Stimulated activated effector memory CD8-positive, alpha-beta T cell treated with anti-CD3 and anti-CD28 coated beads, Interleukin-12 subunit alpha, Interleukin-12 subunit beta, amount 100 ng/mL, for 72 hours (primary cell): ENCODE measurements at regions not wholly inside any gene's neighbourhood (a gene's known extent, or its start where the extent isn't known, plus 50 kb on each side); places are given as distances from the start of the nearest gene placed in this dataset.

ENCODE experiments used
- ATAC-seq: fragments of 150-1000 bp; cut with Tn5 transposase; 2 replicates; pipeline ENCODE4 v1.10.0; 2021
- DNase-seq, 2 donors: peaks; one replicate each; pipeline ENCODE4 v3.0.0; 2021 to 2022; ENCODE audit warnings: low spot score in 2 of 2
- H3K27ac Mint-ChIP-seq: one replicate; pipeline ENCODE4 v1.8.0; 2022; ENCODE audit warnings: mild to moderate bottlenecking, mixed read lengths
- H3K36me3 Mint-ChIP-seq: one replicate; pipeline ENCODE4 v1.8.0; 2022; ENCODE audit warnings: mild to moderate bottlenecking, mixed read lengths
- H3K4me1 Mint-ChIP-seq: one replicate; pipeline ENCODE4 v1.8.0; 2022; ENCODE audit warnings: mixed read lengths
- H3K4me3 Mint-ChIP-seq: one replicate; pipeline ENCODE4 v1.8.0; 2022; ENCODE audit warnings: mild to moderate bottlenecking, mixed read lengths
- H3K9me3 Mint-ChIP-seq: one replicate; pipeline ENCODE4 v1.8.0; 2022; ENCODE audit warnings: mixed read lengths

DNA sequence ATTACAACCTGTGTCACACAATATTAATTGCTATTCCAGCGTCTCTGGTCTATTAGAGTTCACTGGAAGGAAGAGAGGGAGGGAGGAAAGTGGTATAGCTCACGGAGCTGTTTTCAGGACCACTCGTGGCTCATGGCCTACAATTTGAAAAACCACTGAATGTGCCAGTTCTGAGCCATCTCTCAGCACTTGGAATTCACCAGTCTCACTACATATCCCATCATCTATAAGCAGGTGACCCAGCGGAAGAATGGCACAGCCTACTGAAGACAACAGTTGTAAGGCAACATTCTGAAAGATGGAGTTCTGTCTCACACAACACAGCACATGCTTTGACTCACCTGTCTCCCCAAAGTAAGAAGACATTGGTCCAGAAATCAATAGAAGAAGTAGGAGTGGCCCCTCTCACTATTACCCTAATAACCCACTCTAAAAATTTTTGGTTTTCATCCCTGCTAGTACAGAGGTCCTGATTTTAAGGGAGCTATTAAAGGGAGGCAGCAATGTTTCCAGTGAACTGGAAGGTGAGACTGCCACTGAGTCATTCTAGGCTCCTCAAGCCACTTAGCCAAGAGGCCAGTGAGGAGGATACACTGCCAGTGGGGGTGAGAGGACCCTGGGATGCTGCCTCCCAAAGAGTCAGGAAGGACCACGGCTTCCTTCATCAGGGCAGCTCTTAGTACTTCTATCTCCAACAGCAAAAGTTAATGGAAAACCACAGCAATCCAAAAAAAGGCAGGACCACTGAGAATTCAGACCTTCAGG, 50.0 kb upstream of the DOCK9 start:
- ATAC-seq: peak; percentile 19
- H3K27ac Mint-ChIP-seq: peak overlapping the region; percentile 90
- peaks cover 6% of the 10 kb centered on the region for H3K36me3 Mint-ChIP-seq
- H3K4me1 Mint-ChIP-seq: peaks cover 61% of the 10 kb centered on the region
- peak in 1 of 2 donors; percentile 60 for DNase-seq
- peaks cover 3% of the 10 kb centered on the region for H3K9me3 Mint-ChIP-seq
- peak overlapping the region; percentile 45 for H3K4me3 Mint-ChIP-seq

GRCh38 chr13:99028890-99029289, 51.0 kb upstream of the DOCK9 start:
- Mint-ChIP-seq H3K27ac (no peak overlapping the region), H3K4me3 (no peak overlapping the region), H3K9me3 (peaks cover 3% of the 10 kb centered on the region), H3K4me1 (peaks cover 52% of the 10 kb centered on the region), H3K36me3 (peaks cover 6% of the 10 kb centered on the region)
- ATAC-seq (peak; percentile 58), DNase-seq (peak in 1 of 2 donors; percentile 67)

DNA sequence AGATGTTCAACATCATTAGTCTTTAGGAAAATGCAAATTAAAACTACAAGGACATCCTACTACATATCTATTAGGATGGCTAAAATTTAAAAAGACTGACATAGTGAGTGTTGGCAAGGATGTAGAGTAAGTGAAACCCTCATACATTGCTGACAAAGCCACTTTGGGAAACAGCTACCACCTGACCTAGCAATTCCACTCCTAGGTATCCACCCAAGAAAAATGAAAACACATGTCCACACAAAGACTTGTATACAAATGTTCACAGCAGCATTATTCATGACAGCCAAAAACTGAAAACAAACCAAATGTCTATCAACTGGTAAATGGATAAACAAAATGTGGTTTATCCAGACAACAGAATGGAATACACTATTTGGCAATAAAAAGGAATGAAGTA, 51.7 kb upstream of the DOCK9 start:
- no peak for ATAC-seq
- Mint-ChIP-seq H3K4me3 (no peak overlapping the region), H3K27ac (no peak overlapping the region), H3K4me1 (peaks cover 45% of the 10 kb centered on the region), H3K36me3 (peaks cover 6% of the 10 kb centered on the region), H3K9me3 (peaks cover 3% of the 10 kb centered on the region)
- DNase-seq: no peak

- Mint-ChIP-seq H3K36me3 (peaks cover 6% of the 10 kb centered on the region), H3K27ac (no peak overlapping the region), H3K9me3 (peaks cover 3% of the 10 kb centered on the region), H3K4me1 (peaks cover 39% of the 10 kb centered on the region), H3K4me3 (no peak overlapping the region)
- no peak for DNase-seq
- ATAC-seq: no peak
These were observed 52.5 kb upstream of the DOCK9 start for GRCh38 chr13:99030326-99030725.

DNA sequence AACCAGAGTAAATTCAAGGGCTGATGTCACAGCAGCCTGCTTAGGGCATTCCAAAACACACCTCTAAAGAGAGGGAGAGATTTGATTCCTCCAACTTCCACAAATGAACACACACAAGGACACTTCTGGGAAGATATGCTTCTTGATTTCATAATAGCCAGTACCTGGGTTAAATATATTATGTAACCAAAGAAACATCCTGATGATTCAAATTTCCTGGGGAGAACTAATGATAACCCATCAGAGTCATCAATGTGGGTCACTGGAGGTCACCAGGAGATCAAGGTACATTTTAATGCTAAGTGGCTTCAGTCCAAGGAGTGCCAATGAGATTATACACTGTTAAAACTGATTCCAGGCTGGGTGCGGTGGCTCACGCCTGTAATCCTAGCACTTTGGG, 54.0 kb upstream of the DOCK9 start:
- H3K4me3 Mint-ChIP-seq: no peak overlapping the region
- DNase-seq (no peak), ATAC-seq (no peak)
- H3K27ac Mint-ChIP-seq: no peak overlapping the region
- H3K9me3 Mint-ChIP-seq: peaks cover 3% of the 10 kb centered on the region
- peaks cover 24% of the 10 kb centered on the region for H3K4me1 Mint-ChIP-seq
- H3K36me3 Mint-ChIP-seq: peaks cover 6% of the 10 kb centered on the region

DNA sequence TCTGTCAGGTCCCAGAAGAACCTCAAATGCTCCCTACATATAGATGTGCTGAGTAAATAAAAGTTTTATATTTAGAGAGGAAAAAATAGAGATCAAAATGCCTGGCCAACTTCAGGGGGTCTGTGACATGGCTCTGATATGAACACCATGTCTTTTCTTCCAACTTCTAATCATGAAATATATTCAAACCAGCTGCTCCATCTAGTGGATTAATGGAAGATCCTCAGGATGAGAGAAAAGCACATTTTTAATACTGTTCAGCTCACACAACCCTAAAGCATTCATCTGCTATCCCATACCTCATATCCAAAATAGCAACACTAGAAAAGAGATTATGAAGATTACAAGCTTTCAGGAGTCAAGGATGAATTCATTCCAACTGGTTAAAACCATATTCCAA, 56.0 kb upstream of the DOCK9 start:
- Mint-ChIP-seq H3K36me3 (no peaks in the 10 kb centered on the region), H3K27ac (no peak overlapping the region), H3K4me1 (peaks cover 4% of the 10 kb centered on the region), H3K4me3 (no peak overlapping the region), H3K9me3 (peaks cover 3% of the 10 kb centered on the region)
- ATAC-seq (no peak), DNase-seq (no peak)

GRCh38 chr13:99034333-99035085, 56.6 kb upstream of the DOCK9 start:
- no peak for DNase-seq
- Mint-ChIP-seq H3K4me1 (no peaks in the 10 kb centered on the region), H3K36me3 (no peaks in the 10 kb centered on the region), H3K27ac (no peak overlapping the region), H3K4me3 (no peak overlapping the region), H3K9me3 (no peaks in the 10 kb centered on the region)
- ATAC-seq: no peak

DNA sequence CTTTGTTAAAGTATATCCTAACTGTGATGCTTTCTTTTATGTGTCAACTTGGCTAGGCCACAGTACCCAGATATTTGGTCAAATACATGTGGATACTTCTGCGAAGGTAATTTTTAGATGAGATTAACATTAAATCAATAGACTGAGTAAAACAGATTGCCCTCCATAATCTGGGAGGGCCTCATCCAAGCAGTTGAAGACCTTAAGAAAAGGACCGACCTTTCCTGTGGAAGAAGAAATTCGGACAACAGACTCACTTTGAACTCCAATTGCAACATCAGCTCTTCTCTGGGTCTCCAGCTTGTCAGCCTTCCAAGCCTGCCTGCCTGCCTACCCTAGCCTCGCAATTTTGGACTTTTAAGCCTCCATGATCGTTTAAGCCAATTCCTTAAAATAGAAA, 57.9 kb upstream of the DOCK9 start:
- no peaks in the 10 kb centered on the region for H3K9me3 Mint-ChIP-seq
- H3K36me3 Mint-ChIP-seq: no peaks in the 10 kb centered on the region
- H3K27ac Mint-ChIP-seq: no peak overlapping the region

DNA sequence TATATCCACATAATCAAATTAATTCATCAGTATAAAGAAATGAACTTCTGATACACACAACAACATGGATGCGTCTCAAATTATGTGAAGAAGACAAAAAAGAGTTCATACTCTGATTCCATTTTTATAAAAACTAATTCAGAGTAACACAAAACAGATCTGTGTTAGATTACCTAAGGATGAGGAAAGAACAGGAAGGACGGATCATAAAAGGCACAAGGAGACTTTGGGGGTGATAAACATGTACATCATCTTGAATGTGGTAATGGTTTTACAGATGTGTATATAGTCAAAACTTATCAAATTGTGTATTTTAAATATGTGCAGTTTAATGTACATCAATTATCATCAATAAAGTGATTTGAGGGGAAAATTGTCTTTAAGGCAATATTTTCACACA, 59.9 kb upstream of the DOCK9 start:
- H3K4me1 Mint-ChIP-seq: peaks cover 22% of the 10 kb centered on the region
- H3K36me3 Mint-ChIP-seq: peaks cover 6% of the 10 kb centered on the region
- H3K27ac Mint-ChIP-seq: no peak overlapping the region
- H3K9me3 Mint-ChIP-seq: no peaks in the 10 kb centered on the region
- ATAC-seq (no peak), DNase-seq (no peak)
- no peak overlapping the region for H3K4me3 Mint-ChIP-seq

More for the DNA sequence above, 57.9 kb upstream of the DOCK9 start:
- peaks cover 2% of the 10 kb centered on the region for H3K4me1 Mint-ChIP-seq
- DNase-seq: no peak
- H3K4me3 Mint-ChIP-seq: no peak overlapping the region
- no peak for ATAC-seq

- H3K36me3 Mint-ChIP-seq: peaks cover 6% of the 10 kb centered on the region
- no peak overlapping the region for H3K4me3 Mint-ChIP-seq
- H3K4me1 Mint-ChIP-seq: peaks cover 43% of the 10 kb centered on the region
- H3K9me3 Mint-ChIP-seq: no peaks in the 10 kb centered on the region
- no peak overlapping the region for H3K27ac Mint-ChIP-seq
- DNase-seq (no peak), ATAC-seq (no peak)
These were observed 61.9 kb upstream of the DOCK9 start for GRCh38 chr13:99039718-99040280.

- DNase-seq (no peak), ATAC-seq (no peak)
- H3K36me3 Mint-ChIP-seq: peaks cover 6% of the 10 kb centered on the region
- H3K4me1 Mint-ChIP-seq: peaks cover 51% of the 10 kb centered on the region
- no peak overlapping the region for H3K4me3 Mint-ChIP-seq
- H3K27ac Mint-ChIP-seq: no peak overlapping the region
- no peaks in the 10 kb centered on the region for H3K9me3 Mint-ChIP-seq
These were observed 62.8 kb upstream of the DOCK9 start for GRCh38 chr13:99040536-99041131.

- Mint-ChIP-seq H3K9me3 (no peaks in the 10 kb centered on the region), H3K36me3 (peaks cover 13% of the 10 kb centered on the region), H3K27ac (no peak overlapping the region), H3K4me1 (peaks cover 58% of the 10 kb centered on the region), H3K4me3 (no peak overlapping the region)
- no peak for DNase-seq
- ATAC-seq: no peak
These were observed 63.5 kb upstream of the DOCK9 start for GRCh38 chr13:99041337-99041736.

- no peak for ATAC-seq
- Mint-ChIP-seq H3K4me1 (peaks cover 63% of the 10 kb centered on the region), H3K4me3 (no peak overlapping the region), H3K9me3 (no peaks in the 10 kb centered on the region), H3K27ac (no peak overlapping the region), H3K36me3 (peaks cover 13% of the 10 kb centered on the region)
- DNase-seq: no peak
These were observed 63.9 kb upstream of the DOCK9 start for GRCh38 chr13:99041788-99042187.

- peak overlapping the region; percentile 81 for H3K27ac Mint-ChIP-seq
- H3K4me3 Mint-ChIP-seq: no peak overlapping the region
- peaks cover 13% of the 10 kb centered on the region for H3K36me3 Mint-ChIP-seq
- DNase-seq (no peak), ATAC-seq (no peak)
- H3K9me3 Mint-ChIP-seq: no peaks in the 10 kb centered on the region
- H3K4me1 Mint-ChIP-seq: peaks cover 64% of the 10 kb centered on the region
These were observed 64.8 kb upstream of the DOCK9 start for GRCh38 chr13:99042521-99043250.

- ATAC-seq: no peak
- DNase-seq: no peak
- H3K4me3 Mint-ChIP-seq: no peak overlapping the region
- H3K27ac Mint-ChIP-seq: peak overlapping the region; percentile 81
- H3K9me3 Mint-ChIP-seq: no peaks in the 10 kb centered on the region
- H3K4me1 Mint-ChIP-seq: peaks cover 70% of the 10 kb centered on the region
- peaks cover 13% of the 10 kb centered on the region for H3K36me3 Mint-ChIP-seq
These were observed 66.0 kb upstream of the DOCK9 start for GRCh38 chr13:99043831-99044231.
